ENCODE measurements at regions not wholly inside any gene's neighbourhood (a gene's known extent, or its start where the extent isn't known, plus 50 kb on each side); places are given as distances from the start of the nearest gene placed in this dataset.
A peak's percentile ranks its signal among the peaks of the same experiment; 100 is the strongest.
"Not testable (repeated sequence)": the region's sequence is repeated elsewhere in the genome, so short reads cannot be mapped to it uniquely, and the experiment has no call there.

DNA sequence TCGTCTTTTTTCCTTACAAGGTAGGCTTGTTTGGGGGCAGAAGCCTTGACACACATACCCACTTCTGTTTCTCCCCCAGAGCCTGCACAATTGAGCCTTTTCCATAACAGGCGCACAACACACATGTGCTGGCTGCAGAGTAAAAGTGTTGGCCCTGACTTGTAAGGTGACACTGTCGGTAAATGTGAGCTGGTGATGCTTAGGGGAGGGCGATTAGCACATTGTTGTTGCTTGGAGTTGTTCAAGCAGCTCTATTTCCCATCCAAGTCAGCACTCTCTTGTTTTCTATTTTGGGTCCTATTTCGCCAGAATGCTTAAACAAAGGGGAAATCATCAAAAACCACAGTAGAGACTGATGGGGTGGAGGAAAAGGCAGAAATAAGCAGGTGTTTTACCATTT, 51.9 kb upstream of the PTPRJ start:
- Histone ChIP-seq H3K27ac (no peak overlapping the region), H3K9me3 (no peaks in the 10 kb centered on the region), H3K4me3 (no peak overlapping the region), H3K27me3 (no peaks in the 10 kb centered on the region), H3K36me3 (no peaks in the 10 kb centered on the region), H3K4me1 (peaks cover 6 to 14% (median 8%) of the 10 kb centered on the region in 3 donors)
- no peak for DNase-seq
- intact Hi-C loops (cut with DNase I) = no loop called here
- WGBS, 2 donors = 60 to 68% methylated on average over 5 of the region's 5 CpGs
- TF ChIP-seq, protein P1, sequence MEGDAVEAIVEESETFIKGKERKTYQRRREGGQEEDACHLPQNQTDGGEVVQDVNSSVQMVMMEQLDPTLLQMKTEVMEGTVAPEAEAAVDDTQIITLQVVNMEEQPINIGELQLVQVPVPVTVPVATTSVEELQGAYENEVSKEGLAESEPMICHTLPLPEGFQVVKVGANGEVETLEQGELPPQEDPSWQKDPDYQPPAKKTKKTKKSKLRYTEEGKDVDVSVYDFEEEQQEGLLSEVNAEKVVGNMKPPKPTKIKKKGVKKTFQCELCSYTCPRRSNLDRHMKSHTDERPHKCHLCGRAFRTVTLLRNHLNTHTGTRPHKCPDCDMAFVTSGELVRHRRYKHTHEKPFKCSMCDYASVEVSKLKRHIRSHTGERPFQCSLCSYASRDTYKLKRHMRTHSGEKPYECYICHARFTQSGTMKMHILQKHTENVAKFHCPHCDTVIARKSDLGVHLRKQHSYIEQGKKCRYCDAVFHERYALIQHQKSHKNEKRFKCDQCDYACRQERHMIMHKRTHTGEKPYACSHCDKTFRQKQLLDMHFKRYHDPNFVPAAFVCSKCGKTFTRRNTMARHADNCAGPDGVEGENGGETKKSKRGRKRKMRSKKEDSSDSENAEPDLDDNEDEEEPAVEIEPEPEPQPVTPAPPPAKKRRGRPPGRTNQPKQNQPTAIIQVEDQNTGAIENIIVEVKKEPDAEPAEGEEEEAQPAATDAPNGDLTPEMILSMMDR (IDR thresholded peaks at IDR 0.05) = no peak

- H3K4me3 ChIP-seq = no peak overlapping the region
- no peaks in the 10 kb centered on the region for H3K27me3 ChIP-seq
- no peak for TF ChIP-seq POLR2A (IDR thresholded peaks at IDR 0.05)
- TF ChIP-seq, protein P1 (IDR thresholded peaks at IDR 0.05) = no peak
- H3K36me3 ChIP-seq = no peaks in the 10 kb centered on the region
- 7 to 24% methylated on average over 7 to 8 of the region's 8 CpGs for WGBS, 2 donors
- no peaks in the 10 kb centered on the region for H3K9me3 ChIP-seq
- no peak for DNase-seq
- H3K27ac ChIP-seq = peak overlapping the region in 2 of 4 donors; percentile 27 to 48
- H3K4me1 ChIP-seq = peaks cover 6 to 17% (median 8%) of the 10 kb centered on the region in 3 donors
- intact Hi-C loops (cut with DNase I) = no loop called here
Observed at GRCh38 chr11:47924184-47924691, 56.1 kb upstream of the PTPRJ start.

DNA sequence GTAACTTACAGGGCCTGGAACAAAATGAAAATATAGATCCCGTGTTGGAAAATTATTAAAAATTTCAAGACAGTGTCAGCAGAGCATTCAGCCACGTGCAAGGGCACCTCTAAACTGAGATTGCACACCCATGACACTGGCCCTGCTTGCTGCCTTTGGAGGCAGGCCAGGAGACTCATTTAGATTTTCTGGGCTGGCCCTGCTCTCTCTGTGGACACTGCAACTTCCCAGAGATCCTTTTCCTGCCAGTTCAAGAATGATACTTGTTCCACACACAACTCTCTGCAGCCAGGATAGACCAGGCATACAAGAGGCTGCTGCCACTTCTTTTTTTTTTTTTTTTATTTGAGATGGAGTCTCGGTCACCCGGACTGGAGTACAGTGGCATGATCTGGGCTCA, 56.7 kb upstream of the PTPRJ start:
- no peaks in the 10 kb centered on the region for H3K9me3 ChIP-seq
- peaks cover 6 to 23% (median 8%) of the 10 kb centered on the region in 3 donors for H3K4me1 ChIP-seq
- no peak overlapping the region for H3K4me3 ChIP-seq
- DNase-seq = no peak
- intact Hi-C loops (cut with DNase I) = no loop called here
- WGBS, 2 donors = 33 to 44% methylated on average over 3 to 4 of the region's 4 CpGs
- H3K27ac ChIP-seq = peak overlapping the region in 2 of 4 donors; percentile 27 to 48
- H3K36me3 ChIP-seq = no peaks in the 10 kb centered on the region
- no peaks in the 10 kb centered on the region for H3K27me3 ChIP-seq
- TF ChIP-seq, protein P1 (IDR thresholded peaks at IDR 0.05) = no peak

DNA sequence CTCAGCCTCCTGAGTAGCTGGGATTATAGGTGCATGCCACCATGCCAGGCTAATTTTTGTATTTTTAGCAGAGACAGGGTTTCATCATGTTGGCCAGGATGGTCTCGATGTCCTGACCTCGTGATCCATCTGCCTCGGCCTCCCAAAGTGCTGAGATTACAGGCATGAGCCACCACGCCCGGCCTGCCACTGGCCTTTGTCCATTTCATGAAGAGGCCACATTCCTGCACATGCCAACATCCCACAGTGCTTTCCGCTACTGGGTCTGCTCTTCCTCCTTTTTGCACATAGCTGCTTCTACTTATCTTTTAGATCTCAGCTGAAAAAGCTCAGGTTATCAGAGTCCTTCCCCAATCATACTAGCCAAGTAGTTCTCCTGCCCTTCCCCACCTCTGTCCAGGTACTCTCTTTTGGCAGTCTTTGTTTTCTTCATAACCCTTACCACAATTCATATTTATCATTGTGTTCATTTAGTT, 59.2 kb upstream of the PTPRJ start:
- H3K4me3 ChIP-seq; H3K36me3 ChIP-seq; H3K27ac ChIP-seq; intact Hi-C loops (cut with DNase I); H3K27me3 ChIP-seq; DNase-seq; H3K9me3 ChIP-seq: not testable (repeated sequence)
- H3K4me1 ChIP-seq = peaks cover 21 to 48% (median 26%) of the 10 kb centered on the region in 3 donors
- 88 to 100% methylated on average over 3 to 6 of the region's 6 CpGs for WGBS, 2 donors

GRCh38 chr11:47918882-47919495, 61.4 kb upstream of the PTPRJ start:
- H3K9me3 ChIP-seq = no peaks in the 10 kb centered on the region
- no peaks in the 10 kb centered on the region for H3K36me3 ChIP-seq
- H3K27ac ChIP-seq = peak overlapping the region in 1 of 4 donors; percentile 79
- no peak for DNase-seq
- no peak overlapping the region for H3K4me3 ChIP-seq
- 61 to 68% methylated on average over 4 of the region's 4 CpGs for WGBS, 2 donors
- intact Hi-C loops (cut with DNase I) = no loop called here
- no peaks in the 10 kb centered on the region for H3K27me3 ChIP-seq
- H3K4me1 ChIP-seq = peaks cover 21 to 54% (median 28%) of the 10 kb centered on the region in 3 donors
- no peak for TF ChIP-seq POLR2A (IDR thresholded peaks at IDR 0.05)
- TF ChIP-seq, protein P1 (IDR thresholded peaks at IDR 0.05) = no peak

Measured in esophagus squamous epithelium (tissue), 5 donors.